ENCODE measurements at regions not wholly inside any gene's neighbourhood (a gene's known extent, or its start where the extent isn't known, plus 50 kb on each side); places are given as distances from the start of the nearest gene placed in this dataset.

DNA sequence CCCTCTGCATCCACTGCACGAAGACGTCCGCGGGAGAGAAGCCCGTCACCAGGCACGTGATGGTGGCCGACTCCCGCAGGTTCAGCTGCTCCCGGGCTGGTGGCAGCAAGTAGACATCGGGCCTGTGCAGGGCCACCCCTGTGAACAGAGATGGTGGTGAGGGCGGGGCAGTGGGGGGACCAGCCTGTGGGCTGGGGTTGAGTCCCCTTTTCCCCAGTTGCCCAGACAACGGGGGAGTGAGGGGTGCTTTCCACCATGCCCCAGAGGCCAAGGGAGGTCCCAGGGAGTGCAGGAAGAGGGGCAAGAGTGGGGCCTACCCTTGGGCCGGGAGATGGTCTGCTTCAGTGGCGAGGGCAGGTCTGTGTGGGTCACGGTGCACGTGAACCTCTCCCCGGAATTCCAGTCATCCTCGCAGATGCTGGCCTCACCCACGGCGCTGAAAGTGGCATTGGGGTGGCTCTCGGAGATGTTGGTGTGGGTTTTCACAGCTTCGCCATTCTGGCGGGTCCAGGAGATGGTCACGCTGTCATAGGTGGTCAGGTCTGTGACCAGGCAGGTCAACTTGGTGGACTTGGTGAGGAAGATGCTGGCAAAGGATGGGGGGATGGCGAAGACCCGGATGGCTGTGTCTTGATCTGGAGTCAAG is 328.3 kb downstream of the TMEM121 start:
- TF ChIP-seq, protein P1, sequence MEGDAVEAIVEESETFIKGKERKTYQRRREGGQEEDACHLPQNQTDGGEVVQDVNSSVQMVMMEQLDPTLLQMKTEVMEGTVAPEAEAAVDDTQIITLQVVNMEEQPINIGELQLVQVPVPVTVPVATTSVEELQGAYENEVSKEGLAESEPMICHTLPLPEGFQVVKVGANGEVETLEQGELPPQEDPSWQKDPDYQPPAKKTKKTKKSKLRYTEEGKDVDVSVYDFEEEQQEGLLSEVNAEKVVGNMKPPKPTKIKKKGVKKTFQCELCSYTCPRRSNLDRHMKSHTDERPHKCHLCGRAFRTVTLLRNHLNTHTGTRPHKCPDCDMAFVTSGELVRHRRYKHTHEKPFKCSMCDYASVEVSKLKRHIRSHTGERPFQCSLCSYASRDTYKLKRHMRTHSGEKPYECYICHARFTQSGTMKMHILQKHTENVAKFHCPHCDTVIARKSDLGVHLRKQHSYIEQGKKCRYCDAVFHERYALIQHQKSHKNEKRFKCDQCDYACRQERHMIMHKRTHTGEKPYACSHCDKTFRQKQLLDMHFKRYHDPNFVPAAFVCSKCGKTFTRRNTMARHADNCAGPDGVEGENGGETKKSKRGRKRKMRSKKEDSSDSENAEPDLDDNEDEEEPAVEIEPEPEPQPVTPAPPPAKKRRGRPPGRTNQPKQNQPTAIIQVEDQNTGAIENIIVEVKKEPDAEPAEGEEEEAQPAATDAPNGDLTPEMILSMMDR (IDR thresholded peaks at IDR 0.05): no peak
- no peak for TF ChIP-seq EZH2 (IDR thresholded peaks at IDR 0.05; ENCODE audit: borderline replicate concordance, insufficient read depth, low read depth, low read length, poor library complexity, severe bottlenecking)

More for the DNA sequence above, 328.3 kb downstream of the TMEM121 start:
- ChIA-PET POLR2A (interaction anchor here (1.3 kb wide), 1 partner anchor 7 kb away, joined by 4 read pairs; no protein-coding TSS in a partner anchor), CTCF (no interaction called here)
- Mint-ChIP-seq H3K9me3 (ENCODE audit: insufficient read depth) (no peaks in the 10 kb centered on the region), H3K4me1 (peaks cover 47% of the 10 kb centered on the region), H3K27ac (peak overlapping the region; percentile 98), H3K4me3 (peak overlapping the region; percentile 98), H3K27me3 (no peaks in the 10 kb centered on the region)
- ATAC-seq (ENCODE audit: low read depth): no peak
- H4K20me1 ChIP-seq (ENCODE audit: control insufficient read depth, insufficient read depth, low read length, poor library complexity, severe bottlenecking): peaks cover 95% of the 10 kb centered on the region
- H3K36me3 ChIP-seq (replicated peaks in 1 of 2; ENCODE audit: control extremely low read depth in 1 of 2, control insufficient read depth in 1 of 2, extremely low read depth in 1 of 2, insufficient read depth in 2 of 2, low read length in 1 of 2): peaks cover 3 to 97% of the 10 kb centered on the region in 2 experiments
- DNase-seq: peak; percentile 32
- no peak overlapping the region for H2AFZ ChIP-seq (ENCODE audit: insufficient read depth, low read depth, low read length, poor library complexity, severe bottlenecking)
- H3K27me3 ChIP-seq (replicated peaks in 1 of 4; ENCODE audit: control extremely low read depth in 1 of 4, control insufficient read depth in 3 of 4, insufficient read depth in 4 of 4, low read length in 3 of 4): no peaks in the 10 kb centered on the region
- peak overlapping the region; percentile 86 to 94 for H3K27ac ChIP-seq (ENCODE audit: low read length in 2 of 2)
- peaks cover 0 to 19% (median 0%) of the 10 kb centered on the region in 3 donors for H3K9me3 ChIP-seq (ENCODE audit: control extremely low read depth in 1 of 3, control insufficient read depth in 2 of 3, insufficient read depth in 1 of 3, low read length in 2 of 3)
- peaks cover 53% of the 10 kb centered on the region for H3K79me2 ChIP-seq (ENCODE audit: control insufficient read depth, insufficient read depth, low read length)
- 63% methylated on average over 14 of the region's 26 CpGs for WGBS (ENCODE audit: insufficient coverage)
- H3K9ac ChIP-seq (ENCODE audit: low read length): peak overlapping the region; percentile 98
- peak overlapping the region; percentile 72 for H3K4me2 ChIP-seq (replicated peaks; ENCODE audit: low read depth, low read length, poor library complexity, severe bottlenecking)
- intact Hi-C loops (cut with micrococcal nuclease): loop anchor here (10.0 kb wide), 1 partner anchor 170 kb away; no protein-coding TSS in a partner anchor
- peak overlapping the region in 4 of 5 experiments; percentile 11 to 100 (median 62) for H3K4me3 ChIP-seq (ENCODE audit: control extremely low read depth in 1 of 5, extremely low read depth in 1 of 5, insufficient read depth in 1 of 5, low read depth in 2 of 5, low read length in 4 of 5)
- H3K4me1 ChIP-seq (ENCODE audit: control insufficient read depth in 2 of 2, insufficient read depth in 2 of 2, low read length in 2 of 2): peaks cover 8 to 51% of the 10 kb centered on the region in 2 donors
